ENCODE measurements at regions not wholly inside any gene's neighbourhood (a gene's known extent, or its start where the extent isn't known, plus 50 kb on each side); places are given as distances from the start of the nearest gene placed in this dataset.

DNA sequence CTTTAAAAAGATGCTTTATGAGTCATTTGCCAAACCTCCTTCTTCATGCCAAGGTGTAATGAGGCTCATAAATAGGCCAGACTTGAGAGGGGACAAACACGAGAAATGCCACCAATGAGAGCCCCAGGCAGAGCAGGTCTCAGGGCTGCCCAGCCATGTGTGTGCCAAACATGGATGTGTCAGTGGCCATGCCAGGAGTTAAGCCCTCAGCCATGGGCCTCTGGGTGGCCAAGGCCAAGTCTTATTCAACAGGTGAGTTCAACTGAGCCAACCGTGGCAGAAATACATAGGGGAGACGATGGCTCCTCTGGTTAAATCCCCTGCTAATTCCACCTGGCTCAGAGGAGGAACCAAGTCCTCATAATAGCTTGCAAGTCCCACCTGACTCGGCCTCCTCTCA lies 358.8 kb downstream of the PREX1 start:
- ChIA-PET CTCF (no interaction called here), POLR2A (no interaction called here)
- TF ChIP-seq TARDBP (IDR thresholded peaks at IDR 0.05): no peak
- no peak for DNase-seq (ENCODE audit: extremely low spot score)

DNA sequence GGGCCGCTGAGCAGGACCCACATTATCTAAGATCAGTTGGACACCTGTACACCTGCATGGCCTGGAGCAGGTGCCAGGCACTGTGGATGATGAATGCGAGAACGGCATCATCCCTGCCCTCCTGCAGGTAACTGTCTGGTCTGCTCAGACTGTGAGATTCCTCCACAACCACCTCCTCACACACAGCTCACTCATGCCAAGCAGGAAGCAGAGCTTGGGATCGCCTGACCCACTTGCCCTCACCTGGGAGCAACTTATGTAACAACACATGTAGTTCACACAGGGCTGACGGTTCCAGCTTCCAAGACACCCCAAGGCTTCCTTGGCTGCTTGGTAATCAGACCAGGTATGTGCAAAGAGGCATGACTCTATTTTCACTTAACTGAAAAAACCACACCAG lies 359.2 kb downstream of the PREX1 start:
- TF ChIP-seq BHLHE40 (IDR thresholded peaks at IDR 0.05; ENCODE audit: borderline replicate concordance) (no peak), SP1 (IDR thresholded peaks at IDR 0.05) (no peak), L3MBTL2 (conservative IDR thresholded peaks at IDR 0.05) (no peak), TARDBP (IDR thresholded peaks at IDR 0.05) (no peak), CTBP1 (IDR thresholded peaks at IDR 0.05; ENCODE audit: borderline replicate concordance) (no peak), FOXA1 (IDR thresholded peaks at IDR 0.05) (no peak), LEF1 (IDR thresholded peaks at IDR 0.05; ENCODE audit: borderline replicate concordance) (no peak), FOXK2 (IDR thresholded peaks at IDR 0.05) (no peak), FOXM1 (IDR thresholded peaks at IDR 0.05; ENCODE audit: borderline replicate concordance) (no peak), NFRKB (IDR thresholded peaks at IDR 0.05) (no peak), SUZ12 (IDR thresholded peaks at IDR 0.05) (no peak), HDGF (IDR thresholded peaks at IDR 0.05; ENCODE audit: borderline replicate concordance) (no peak)
- POLR2A ChIA-PET: no interaction called here
- DNase-seq (ENCODE audit: extremely low spot score): no peak
- CTCF ChIA-PET: no interaction called here

DNA sequence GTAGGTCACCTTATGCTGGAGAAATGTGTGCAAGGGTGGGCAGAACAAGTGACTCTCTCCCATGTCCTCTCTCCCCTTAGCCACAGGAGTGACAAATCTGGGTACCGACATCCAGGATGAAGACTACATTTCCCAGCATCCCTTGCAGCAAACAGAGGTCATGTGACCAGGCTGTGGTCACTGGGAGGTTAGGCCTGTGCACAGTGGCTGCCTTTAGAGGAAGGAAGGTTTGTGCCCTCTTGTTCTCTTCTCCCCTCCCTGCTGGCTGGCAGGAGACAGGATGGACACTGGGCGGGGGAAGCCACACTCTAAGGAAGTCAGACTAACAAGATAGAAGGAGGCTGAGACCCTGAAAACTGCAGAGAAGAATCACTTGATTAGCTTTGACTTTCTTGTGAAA lies 360.2 kb downstream of the PREX1 start:
- TF ChIP-seq HDGF (IDR thresholded peaks at IDR 0.05; ENCODE audit: borderline replicate concordance) (no peak), BHLHE40 (IDR thresholded peaks at IDR 0.05; ENCODE audit: borderline replicate concordance) (no peak), L3MBTL2 (conservative IDR thresholded peaks at IDR 0.05) (no peak), NFRKB (IDR thresholded peaks at IDR 0.05) (no peak)
- no peak for DNase-seq (ENCODE audit: extremely low spot score)
- ChIA-PET CTCF (no interaction called here), POLR2A (no interaction called here)

DNA sequence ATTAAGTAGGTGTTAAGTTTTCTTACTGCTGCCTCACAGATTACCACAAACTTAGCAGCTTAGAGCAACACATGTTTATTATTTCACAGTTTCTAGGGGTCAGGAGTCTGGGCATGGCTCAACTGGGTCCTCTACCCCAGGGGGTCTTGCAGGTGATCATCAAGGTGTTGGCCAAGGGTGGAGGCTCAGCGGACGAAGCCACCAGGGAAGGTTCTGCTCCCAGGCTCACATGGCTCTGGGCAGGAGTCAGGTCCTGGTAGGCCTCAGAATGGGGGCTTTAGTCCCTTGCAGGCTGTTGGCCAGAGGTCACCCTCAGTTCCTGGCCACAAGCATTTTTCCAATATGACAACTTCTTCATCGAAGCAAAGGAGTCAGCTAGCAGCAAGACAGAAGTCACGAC lies 362.5 kb downstream of the PREX1 start:
- no peak for DNase-seq (ENCODE audit: extremely low spot score)
- ChIA-PET POLR2A (no interaction called here), CTCF (interaction anchor here (0.6 kb wide), 1 partner anchor 92 kb away, joined by 3 read pairs; no protein-coding TSS in a partner anchor)
- TF ChIP-seq ARNT (IDR thresholded peaks at IDR 0.05) (no peak), ZNF384 (IDR thresholded peaks at IDR 0.05) (no peak), SP1 (IDR thresholded peaks at IDR 0.05) (no peak), NFRKB (IDR thresholded peaks at IDR 0.05) (no peak), CTBP1 (IDR thresholded peaks at IDR 0.05; ENCODE audit: borderline replicate concordance) (no peak), LEF1 (IDR thresholded peaks at IDR 0.05; ENCODE audit: borderline replicate concordance) (no peak), FOXK2 (IDR thresholded peaks at IDR 0.05) (no peak)

DNA sequence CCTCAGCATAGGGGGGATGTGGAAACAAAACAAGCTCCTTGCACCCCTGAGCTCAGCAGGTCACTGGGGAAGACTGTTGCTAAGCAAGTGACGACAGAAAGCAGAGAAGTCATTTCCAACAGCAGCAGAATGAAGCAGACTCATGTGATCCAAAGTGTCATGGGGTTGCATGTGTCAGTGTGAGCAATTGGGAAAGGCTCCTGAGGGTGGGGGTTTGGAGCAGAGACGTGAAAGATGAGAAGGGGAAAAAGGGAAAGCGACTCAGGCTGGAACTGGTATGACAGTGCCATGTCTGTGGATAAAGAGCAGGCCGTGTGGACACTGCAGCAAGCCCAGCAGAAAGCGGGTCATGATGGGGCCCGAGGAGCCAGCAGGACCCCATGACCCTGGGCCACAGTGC lies 363.9 kb downstream of the PREX1 start:
- CTCF ChIA-PET: no interaction called here
- no peak for DNase-seq (ENCODE audit: extremely low spot score)
- POLR2A ChIA-PET: no interaction called here
- TF ChIP-seq CTBP1 (IDR thresholded peaks at IDR 0.05; ENCODE audit: borderline replicate concordance) (no peak), HDGF (IDR thresholded peaks at IDR 0.05; ENCODE audit: borderline replicate concordance) (no peak), BHLHE40 (IDR thresholded peaks at IDR 0.05; ENCODE audit: borderline replicate concordance) (no peak), ELF4 (IDR thresholded peaks at IDR 0.05) (no peak), ARNT (IDR thresholded peaks at IDR 0.05) (no peak), TARDBP (IDR thresholded peaks at IDR 0.05) (no peak), SUZ12 (IDR thresholded peaks at IDR 0.05) (no peak), SP1 (IDR thresholded peaks at IDR 0.05) (no peak), FOXK2 (IDR thresholded peaks at IDR 0.05) (no peak), FOXM1 (IDR thresholded peaks at IDR 0.05; ENCODE audit: borderline replicate concordance) (no peak), LEF1 (IDR thresholded peaks at IDR 0.05; ENCODE audit: borderline replicate concordance) (no peak), ZNF384 (IDR thresholded peaks at IDR 0.05) (no peak), L3MBTL2 (conservative IDR thresholded peaks at IDR 0.05) (no peak), NFRKB (IDR thresholded peaks at IDR 0.05) (no peak), FOXA1 (IDR thresholded peaks at IDR 0.05) (no peak)
- TF ChIP-seq, protein P1, sequence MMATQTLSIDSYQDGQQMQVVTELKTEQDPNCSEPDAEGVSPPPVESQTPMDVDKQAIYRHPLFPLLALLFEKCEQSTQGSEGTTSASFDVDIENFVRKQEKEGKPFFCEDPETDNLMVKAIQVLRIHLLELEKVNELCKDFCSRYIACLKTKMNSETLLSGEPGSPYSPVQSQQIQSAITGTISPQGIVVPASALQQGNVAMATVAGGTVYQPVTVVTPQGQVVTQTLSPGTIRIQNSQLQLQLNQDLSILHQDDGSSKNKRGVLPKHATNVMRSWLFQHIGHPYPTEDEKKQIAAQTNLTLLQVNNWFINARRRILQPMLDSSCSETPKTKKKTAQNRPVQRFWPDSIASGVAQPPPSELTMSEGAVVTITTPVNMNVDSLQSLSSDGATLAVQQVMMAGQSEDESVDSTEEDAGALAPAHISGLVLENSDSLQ (IDR thresholded peaks at IDR 0.05): no peak

DNA sequence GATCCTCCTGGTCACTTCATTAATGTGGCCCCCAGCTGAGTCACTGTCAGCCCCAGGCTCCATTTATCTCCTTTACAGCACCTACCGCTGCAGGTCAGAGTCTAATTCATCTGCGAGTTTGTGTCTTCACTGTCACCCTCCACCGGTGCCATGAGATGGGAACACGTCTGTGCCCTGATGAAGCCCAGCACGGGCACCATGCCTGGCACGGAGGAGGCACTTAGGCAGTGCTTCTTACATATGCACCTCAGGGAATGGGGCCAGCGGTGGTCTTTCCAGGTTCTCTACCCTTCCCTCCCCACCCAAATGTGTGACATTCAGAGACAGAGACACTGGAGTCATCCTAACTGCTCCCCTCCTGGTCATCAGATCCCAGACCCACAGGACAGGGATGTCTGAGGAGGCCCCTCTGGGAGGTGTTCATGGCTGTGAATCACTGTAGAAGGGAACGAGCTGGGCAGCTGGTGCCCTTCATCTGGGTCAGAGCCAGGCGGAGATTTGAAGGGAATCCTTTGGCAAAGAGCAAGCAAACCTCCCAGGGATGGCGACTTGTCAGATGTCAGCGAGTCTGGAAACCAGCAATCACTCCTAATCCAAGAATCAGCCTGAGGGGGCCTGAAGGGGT lies 364.6 kb downstream of the PREX1 start:
- DNase-seq (ENCODE audit: extremely low spot score): no peak
- POLR2A ChIA-PET: no interaction called here
- CTCF ChIA-PET: no interaction called here
- TF ChIP-seq ARNT (IDR thresholded peaks at IDR 0.05): no peak
- no peak for TF ChIP-seq ELF4 (IDR thresholded peaks at IDR 0.05)
- no peak for TF ChIP-seq NFRKB (IDR thresholded peaks at IDR 0.05)
- no peak for TF ChIP-seq L3MBTL2 (conservative IDR thresholded peaks at IDR 0.05)
- TF ChIP-seq FOXA1 (IDR thresholded peaks at IDR 0.05): no peak
- TF ChIP-seq, protein P1 (IDR thresholded peaks at IDR 0.05): no peak
- no peak for TF ChIP-seq TARDBP (IDR thresholded peaks at IDR 0.05)
- no peak for TF ChIP-seq FOXK2 (IDR thresholded peaks at IDR 0.05)
- TF ChIP-seq LEF1 (IDR thresholded peaks at IDR 0.05; ENCODE audit: borderline replicate concordance): no peak
- no peak for TF ChIP-seq SUZ12 (IDR thresholded peaks at IDR 0.05)
- no peak for TF ChIP-seq CTBP1 (IDR thresholded peaks at IDR 0.05; ENCODE audit: borderline replicate concordance)
- no peak for TF ChIP-seq SP1 (IDR thresholded peaks at IDR 0.05)
- no peak for TF ChIP-seq ZNF384 (IDR thresholded peaks at IDR 0.05)
- TF ChIP-seq HDGF (IDR thresholded peaks at IDR 0.05; ENCODE audit: borderline replicate concordance): no peak

DNA sequence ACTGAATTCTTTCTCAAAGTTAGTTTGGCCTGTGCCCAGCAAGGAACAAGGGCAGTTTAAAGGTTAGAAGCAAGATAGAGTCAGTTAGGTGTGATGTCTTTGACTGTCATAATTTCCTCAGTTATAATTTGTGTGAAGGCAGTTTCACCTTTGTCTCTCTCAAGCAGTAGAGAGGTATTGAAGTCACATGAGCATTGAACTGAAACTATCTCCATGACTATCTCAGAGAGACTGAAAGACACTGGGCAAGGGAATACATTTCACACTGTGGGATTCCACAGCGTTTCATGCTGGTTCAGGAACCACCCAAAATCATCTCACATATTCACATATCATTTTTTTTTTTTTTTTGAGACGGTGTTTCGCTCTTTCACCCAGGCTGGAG lies 366.1 kb downstream of the PREX1 start:
- ChIA-PET CTCF (no interaction called here), POLR2A (no interaction called here)
- DNase-seq (ENCODE audit: extremely low spot score): no peak
- no peak for TF ChIP-seq NFRKB (IDR thresholded peaks at IDR 0.05)
- TF ChIP-seq FOXK2 (IDR thresholded peaks at IDR 0.05): no peak
- TF ChIP-seq TARDBP (IDR thresholded peaks at IDR 0.05): no peak
- TF ChIP-seq SUZ12 (IDR thresholded peaks at IDR 0.05): no peak
- no peak for TF ChIP-seq HDGF (IDR thresholded peaks at IDR 0.05; ENCODE audit: borderline replicate concordance)
- no peak for TF ChIP-seq ARNT (IDR thresholded peaks at IDR 0.05)
- no peak for TF ChIP-seq ZNF384 (IDR thresholded peaks at IDR 0.05)
- TF ChIP-seq L3MBTL2 (conservative IDR thresholded peaks at IDR 0.05): no peak
- TF ChIP-seq FOXM1 (IDR thresholded peaks at IDR 0.05; ENCODE audit: borderline replicate concordance): no peak
- TF ChIP-seq CTBP1 (IDR thresholded peaks at IDR 0.05; ENCODE audit: borderline replicate concordance): no peak
- no peak for TF ChIP-seq BHLHE40 (IDR thresholded peaks at IDR 0.05; ENCODE audit: borderline replicate concordance)
- TF ChIP-seq, protein P1 (IDR thresholded peaks at IDR 0.05): no peak

Data from HEK293T (cell line).